ENCODE measurements at regions not wholly inside any gene's neighbourhood (a gene's known extent, or its start where the extent isn't known, plus 50 kb on each side); places are given as distances from the start of the nearest gene placed in this dataset.

GRCh38 chr13:102993348-102993747 is 72.9 kb downstream of the SLC10A2 start:
- TF ChIP-seq CTCF (IDR thresholded peaks at IDR 0.05) (no peak), EP300 (IDR thresholded peaks at IDR 0.05; ENCODE audit: low read depth) (no peak), POLR2AphosphoS5 (IDR thresholded peaks at IDR 0.05) (no peak), POLR2A (IDR thresholded peaks at IDR 0.05) (no peak)
- no peaks in the 10 kb centered on the region for H3K36me3 ChIP-seq
- no peaks in the 10 kb centered on the region for H3K9me3 ChIP-seq
- in situ Hi-C loops (cut with MboI; ENCODE audit: low pct_ligation_motif_present in 1 of 4, low pct_unique_long_range_greater_than_20kb in 1 of 4, low sequenced_read_pairs in 3 of 4) (no loop called here), intact Hi-C loops (cut with DNase I; ENCODE audit: low total_unique reads) (no loop called here)
- no peak overlapping the region for H3K4me3 ChIP-seq
- 54 to 67% methylated on average over 1 to 2 of the region's 2 CpGs for WGBS, 2 donors (ENCODE audit: low coverage in 1 of 2)
- no peaks in the 10 kb centered on the region for H3K4me1 ChIP-seq
- no peaks in the 10 kb centered on the region for H3K27me3 ChIP-seq
- DNase-seq = no peak
- no peak overlapping the region for H3K27ac ChIP-seq

- no peaks in the 10 kb centered on the region for H3K4me1 ChIP-seq
- no peak overlapping the region for H3K4me3 ChIP-seq
- no peaks in the 10 kb centered on the region for H3K27me3 ChIP-seq
- WGBS, 2 donors (ENCODE audit: low coverage in 1 of 2) = 67 to 86% methylated on average over 4 to 5 of the region's 5 CpGs
- no peak overlapping the region for H3K27ac ChIP-seq
- intact Hi-C loops (cut with DNase I; ENCODE audit: low total_unique reads) (no loop called here), in situ Hi-C loops (cut with MboI; ENCODE audit: low pct_ligation_motif_present in 1 of 4, low pct_unique_long_range_greater_than_20kb in 1 of 4, low sequenced_read_pairs in 3 of 4) (no loop called here)
- no peaks in the 10 kb centered on the region for H3K36me3 ChIP-seq
- TF ChIP-seq EP300 (IDR thresholded peaks at IDR 0.05; ENCODE audit: low read depth) (no peak), POLR2A (IDR thresholded peaks at IDR 0.05) (no peak), CTCF (IDR thresholded peaks at IDR 0.05) (no peak), POLR2AphosphoS5 (IDR thresholded peaks at IDR 0.05) (no peak)
- no peaks in the 10 kb centered on the region for H3K9me3 ChIP-seq
- no peak for DNase-seq
These were observed 82.0 kb downstream of the SLC10A2 start for GRCh38 chr13:102984210-102984609.

- Histone ChIP-seq H3K4me3 (no peak overlapping the region), H3K4me1 (no peaks in the 10 kb centered on the region), H3K9me3 (no peaks in the 10 kb centered on the region), H3K27ac (no peak overlapping the region), H3K36me3 (no peaks in the 10 kb centered on the region), H3K27me3 (no peaks in the 10 kb centered on the region)
- WGBS, 2 donors (ENCODE audit: low coverage in 1 of 2) = 48 to 55% methylated on average over 3 of the region's 3 CpGs
- DNase-seq = no peak
- TF ChIP-seq EP300 (IDR thresholded peaks at IDR 0.05; ENCODE audit: low read depth) (no peak), POLR2A (IDR thresholded peaks at IDR 0.05) (no peak), CTCF (IDR thresholded peaks at IDR 0.05) (no peak)
- intact Hi-C loops (cut with DNase I; ENCODE audit: low total_unique reads) = no loop called here
- in situ Hi-C loops (cut with MboI; ENCODE audit: low pct_ligation_motif_present in 1 of 4, low pct_unique_long_range_greater_than_20kb in 1 of 4, low sequenced_read_pairs in 3 of 4) = no loop called here
These were observed 82.7 kb downstream of the SLC10A2 start for GRCh38 chr13:102983496-102983895.

GRCh38 chr13:102980331-102980982 is 85.8 kb downstream of the SLC10A2 start:
- no peak for TF ChIP-seq POLR2A (IDR thresholded peaks at IDR 0.05)
- no peak for TF ChIP-seq EP300 (IDR thresholded peaks at IDR 0.05; ENCODE audit: low read depth)
- TF ChIP-seq CTCF (IDR thresholded peaks at IDR 0.05) = no peak
- TF ChIP-seq POLR2AphosphoS5 (IDR thresholded peaks at IDR 0.05) = no peak
- in situ Hi-C loops (cut with MboI; ENCODE audit: low pct_ligation_motif_present in 1 of 4, low pct_unique_long_range_greater_than_20kb in 1 of 4, low sequenced_read_pairs in 3 of 4) = no loop called here
- WGBS, 2 donors (ENCODE audit: low coverage in 1 of 2) = 74 to 83% methylated on average over 3 to 7 of the region's 7 CpGs

More at GRCh38 chr13:102980331-102980982, 85.8 kb downstream of the SLC10A2 start:
- H3K4me1 ChIP-seq = no peaks in the 10 kb centered on the region
- H3K9me3 ChIP-seq = no peaks in the 10 kb centered on the region
- H3K4me3 ChIP-seq = no peak overlapping the region
- no peak overlapping the region for H3K27ac ChIP-seq
- no peak for DNase-seq
- no peaks in the 10 kb centered on the region for H3K27me3 ChIP-seq
- intact Hi-C loops (cut with DNase I; ENCODE audit: low total_unique reads) = no loop called here
- no peaks in the 10 kb centered on the region for H3K36me3 ChIP-seq
